Stimulated activated CD8-positive, alpha-beta memory T cell treated with anti-CD3 and anti-CD28 coated beads, Interleukin-7, amount 100 ng/mL, for 1 hour (primary cell): ENCODE measurements at regions not wholly inside any gene's neighbourhood (a gene's known extent, or its start where the extent isn't known, plus 50 kb on each side); places are given as distances from the start of the nearest gene placed in this dataset.
"Not testable (repeated sequence)": the region's sequence is repeated elsewhere in the genome, so short reads cannot be mapped to it uniquely, and the experiment has no call there.

Experiments
- DNase-seq, 2 donors: peaks; one replicate each; pipeline ENCODE4 v3.0.0-alpha.2; 2020; ENCODE audit warnings: low read depth in 2 of 2

DNA sequence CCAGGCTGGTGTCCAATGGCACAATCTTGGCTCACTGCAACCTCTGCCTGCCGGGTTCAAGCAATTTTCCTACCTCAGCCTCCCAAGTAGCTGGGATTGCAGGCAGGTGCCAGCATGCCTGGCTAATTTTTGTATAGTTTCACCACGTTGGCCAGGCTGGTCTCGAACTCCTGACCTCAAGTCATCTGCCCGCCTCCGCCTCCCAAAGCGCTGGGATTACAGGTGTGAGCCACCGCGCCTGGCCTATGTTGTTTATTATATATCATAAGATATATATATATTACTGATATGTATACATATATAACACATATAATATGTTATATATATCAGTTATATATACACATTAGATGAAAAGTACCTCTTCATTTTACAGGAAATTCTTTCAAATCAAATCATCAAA lies 914.7 kb downstream of the FOXD4L5 start:
- not testable (repeated sequence) for DNase-seq

DNA sequence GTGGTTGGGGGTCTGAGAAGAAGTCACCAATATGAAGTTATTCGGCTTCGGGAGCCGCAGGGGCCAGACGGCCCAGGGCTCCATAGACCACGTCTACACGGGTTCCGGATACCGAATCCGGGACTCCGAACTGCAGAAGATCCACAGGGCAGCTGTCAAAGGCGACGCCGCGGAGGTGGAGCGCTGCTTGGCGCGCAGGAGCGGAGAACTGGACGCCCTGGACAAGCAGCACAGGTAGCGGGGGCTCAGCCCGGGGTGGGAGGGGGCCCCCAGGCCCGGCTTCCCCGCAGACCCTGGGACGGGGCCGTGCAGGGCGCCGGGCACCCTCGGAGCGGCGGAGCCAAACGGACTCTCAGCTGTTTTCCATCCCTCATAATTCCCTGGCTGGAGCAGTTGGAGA lies 915.4 kb downstream of the FOXD4L5 start:
- not testable (repeated sequence) for DNase-seq

DNA sequence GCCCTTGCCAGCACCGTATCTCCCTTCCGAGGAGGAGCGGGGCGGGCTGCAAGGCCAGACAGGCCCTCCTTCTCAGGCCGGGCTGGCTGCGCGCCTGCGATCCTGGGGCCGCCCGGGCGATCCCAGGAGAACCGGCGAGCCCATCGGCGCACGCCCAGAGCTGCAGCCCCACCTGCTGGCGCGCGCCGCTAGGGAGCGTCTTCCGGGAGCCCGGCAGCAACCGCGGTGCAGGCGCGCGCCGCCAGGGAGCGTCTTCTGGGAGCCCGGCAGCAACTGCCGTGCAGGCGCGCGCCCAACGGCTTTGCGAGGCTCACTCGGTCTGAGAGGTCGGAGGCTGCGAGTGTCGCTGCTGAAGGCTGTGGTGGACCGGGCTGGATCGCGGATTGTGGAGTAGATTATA lies 915.9 kb downstream of the FOXD4L5 start:
- DNase-seq, result peak; percentile 45 to 66

DNA sequence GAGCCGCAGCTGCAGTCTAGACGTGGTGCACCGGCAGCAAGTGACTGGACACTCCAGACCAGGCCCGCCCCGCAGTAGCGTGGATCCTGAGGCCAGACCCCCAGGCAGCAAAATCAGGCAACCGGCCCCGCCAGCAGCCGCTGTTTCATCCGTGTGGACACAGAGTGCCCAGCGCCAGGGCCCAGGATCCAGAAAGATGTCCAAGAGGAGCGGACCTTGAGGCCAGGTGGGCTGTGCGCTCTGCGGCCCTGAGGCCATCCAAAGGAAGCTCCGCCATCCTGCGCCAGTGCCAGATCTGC lies 916.4 kb downstream of the FOXD4L5 start:
- not testable (repeated sequence) for DNase-seq

DNA sequence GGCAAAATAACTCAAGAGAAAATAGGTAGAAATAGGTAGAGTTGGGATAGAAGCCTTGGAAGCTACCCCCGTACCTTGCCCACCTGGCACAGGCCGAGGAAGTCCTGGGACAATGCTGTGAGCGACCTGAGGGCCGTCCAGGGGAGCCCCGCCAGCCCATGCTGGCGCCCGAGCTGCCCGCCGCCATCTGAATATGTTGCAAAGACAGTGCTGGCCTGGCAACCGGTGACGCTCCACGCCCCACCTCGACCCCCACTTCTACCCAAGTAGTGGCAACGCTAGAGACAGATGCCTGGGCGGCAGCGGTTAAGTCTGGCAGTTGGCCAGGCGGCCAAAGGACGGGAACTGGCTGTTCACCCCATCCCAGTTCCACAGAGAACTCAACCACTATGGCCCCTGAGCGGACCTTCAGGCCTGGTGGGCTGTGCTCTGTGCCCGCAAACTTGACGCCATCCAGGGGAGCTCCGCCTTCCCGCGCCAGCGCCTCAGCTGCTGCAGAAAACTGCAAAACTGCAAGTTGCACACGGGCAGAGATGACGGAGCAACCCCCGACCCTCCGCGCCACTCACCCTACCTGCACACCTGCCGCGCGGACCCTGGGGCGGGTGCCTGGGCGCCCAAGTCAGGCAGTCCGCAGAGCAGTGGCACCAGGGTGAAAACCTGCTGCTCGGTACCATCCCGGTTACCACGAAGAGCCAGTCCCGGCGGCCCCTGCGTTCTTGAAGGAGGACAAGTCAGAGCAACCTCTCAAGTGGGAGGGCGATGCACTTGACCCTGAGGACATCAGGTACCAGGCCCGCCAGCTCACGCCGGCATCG lies 917.0 kb downstream of the FOXD4L5 start:
- not testable (repeated sequence) for DNase-seq
